ENCODE measurements at regions not wholly inside any gene's neighbourhood (a gene's known extent, or its start where the extent isn't known, plus 50 kb on each side); places are given as distances from the start of the nearest gene placed in this dataset.

- no peak for TF ChIP-seq CTCF (IDR thresholded peaks at IDR 0.05; ENCODE audit: low read depth, low read length)
- TF ChIP-seq EZH2phosphoT487 (IDR thresholded peaks at IDR 0.05; ENCODE audit: low read depth): no peak
Measured at GRCh38 chr6:23003671-23004467, 434.5 kb downstream of the HDGFL1 start.

Measured in OCI-LY3 (cell line).